ENCODE measurements at regions not wholly inside any gene's neighbourhood (a gene's known extent, or its start where the extent isn't known, plus 50 kb on each side); places are given as distances from the start of the nearest gene placed in this dataset.

DNA sequence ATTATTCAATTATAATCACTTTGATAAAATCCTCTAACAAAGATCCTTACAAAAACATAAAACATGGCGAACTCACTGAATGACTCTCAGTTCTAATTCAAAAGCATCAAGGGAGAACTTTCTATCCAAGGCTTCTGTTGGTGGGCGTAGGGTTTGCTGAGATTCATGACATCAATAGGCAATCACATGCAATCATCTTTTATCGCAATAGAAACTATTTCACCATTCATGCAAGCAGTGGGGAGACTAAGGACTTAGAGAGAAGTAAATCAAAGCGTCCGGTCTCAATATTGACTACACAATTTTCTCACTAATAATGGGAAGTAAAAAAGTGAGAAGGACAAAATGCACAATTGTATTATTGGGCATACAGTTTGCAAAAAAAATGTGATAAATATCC, 168.7 kb downstream of the SCG2 start:
- Histone ChIP-seq H3K4me3 (ENCODE audit: low read length) (no peak overlapping the region), H3K27ac (ENCODE audit: low read depth in 1 of 2, low read length in 2 of 2) (no peak overlapping the region), H3K27me3 (ENCODE audit: control insufficient read depth in 1 of 2, insufficient read depth in 2 of 2, low read length in 2 of 2) (no peaks in the 10 kb centered on the region), H3K9me3 (ENCODE audit: control insufficient read depth in 1 of 2, insufficient read depth in 1 of 2, low read length in 2 of 2) (no peaks in the 10 kb centered on the region), H3K36me3 (ENCODE audit: insufficient read depth, low read length) (no peaks in the 10 kb centered on the region), H3K4me1 (ENCODE audit: insufficient read depth, low read length) (no peaks in the 10 kb centered on the region)
- no peak overlapping the region for H3K4me3 Mint-ChIP-seq
- intact Hi-C loops (cut with DNase I, micrococcal nuclease) = no loop called here
- DNase-seq (no peak), ATAC-seq (ENCODE audit: poor library complexity) (no peak)
- ChIA-PET CTCF (no interaction called here), POLR2A (no interaction called here)
- TF ChIP-seq, protein P1, sequence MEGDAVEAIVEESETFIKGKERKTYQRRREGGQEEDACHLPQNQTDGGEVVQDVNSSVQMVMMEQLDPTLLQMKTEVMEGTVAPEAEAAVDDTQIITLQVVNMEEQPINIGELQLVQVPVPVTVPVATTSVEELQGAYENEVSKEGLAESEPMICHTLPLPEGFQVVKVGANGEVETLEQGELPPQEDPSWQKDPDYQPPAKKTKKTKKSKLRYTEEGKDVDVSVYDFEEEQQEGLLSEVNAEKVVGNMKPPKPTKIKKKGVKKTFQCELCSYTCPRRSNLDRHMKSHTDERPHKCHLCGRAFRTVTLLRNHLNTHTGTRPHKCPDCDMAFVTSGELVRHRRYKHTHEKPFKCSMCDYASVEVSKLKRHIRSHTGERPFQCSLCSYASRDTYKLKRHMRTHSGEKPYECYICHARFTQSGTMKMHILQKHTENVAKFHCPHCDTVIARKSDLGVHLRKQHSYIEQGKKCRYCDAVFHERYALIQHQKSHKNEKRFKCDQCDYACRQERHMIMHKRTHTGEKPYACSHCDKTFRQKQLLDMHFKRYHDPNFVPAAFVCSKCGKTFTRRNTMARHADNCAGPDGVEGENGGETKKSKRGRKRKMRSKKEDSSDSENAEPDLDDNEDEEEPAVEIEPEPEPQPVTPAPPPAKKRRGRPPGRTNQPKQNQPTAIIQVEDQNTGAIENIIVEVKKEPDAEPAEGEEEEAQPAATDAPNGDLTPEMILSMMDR (IDR thresholded peaks at IDR 0.05) = no peak
- no peaks in the 10 kb centered on the region for H3K27me3 Mint-ChIP-seq
- H3K27ac Mint-ChIP-seq = no peak overlapping the region
- peaks cover 5% of the 10 kb centered on the region for H3K9me3 Mint-ChIP-seq
- no peaks in the 10 kb centered on the region for H3K4me1 Mint-ChIP-seq (ENCODE audit: low read depth)
- no peaks in the 10 kb centered on the region for H3K36me3 Mint-ChIP-seq (ENCODE audit: low read depth)

DNA sequence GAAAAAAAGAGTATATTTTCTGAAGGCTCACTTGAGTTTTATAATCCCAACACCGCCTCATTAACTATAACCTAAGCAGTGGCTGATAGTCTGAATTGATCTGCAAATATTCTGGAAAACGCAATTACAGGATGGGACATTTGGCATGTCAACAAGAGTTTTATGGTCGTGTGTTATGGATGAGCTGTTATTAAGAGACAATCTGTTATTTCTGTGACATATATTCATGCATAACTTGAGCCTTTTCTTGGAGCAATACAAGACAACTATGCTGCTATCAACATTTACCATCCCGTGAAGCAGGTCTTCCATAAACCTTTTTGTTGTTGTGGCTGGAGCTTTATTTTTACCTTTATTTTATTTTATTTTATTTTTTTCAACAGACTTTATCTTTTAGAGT, 164.4 kb downstream of the SCG2 start:
- no peaks in the 10 kb centered on the region for H3K36me3 Mint-ChIP-seq (ENCODE audit: low read depth)
- DNase-seq (no peak), ATAC-seq (ENCODE audit: poor library complexity) (no peak)
- POLR2A ChIA-PET = no interaction called here
- Histone ChIP-seq H3K36me3 (ENCODE audit: insufficient read depth, low read length) (no peaks in the 10 kb centered on the region), H3K27me3 (ENCODE audit: control insufficient read depth in 1 of 2, insufficient read depth in 2 of 2, low read length in 2 of 2) (no peaks in the 10 kb centered on the region), H3K9me3 (ENCODE audit: control insufficient read depth in 1 of 2, insufficient read depth in 1 of 2, low read length in 2 of 2) (no peaks in the 10 kb centered on the region), H3K4me1 (ENCODE audit: insufficient read depth, low read length) (no peaks in the 10 kb centered on the region), H3K4me3 (ENCODE audit: low read length) (no peak overlapping the region), H3K27ac (ENCODE audit: low read depth in 1 of 2, low read length in 2 of 2) (no peak overlapping the region)
- H3K4me1 Mint-ChIP-seq (ENCODE audit: low read depth) = no peaks in the 10 kb centered on the region
- H3K4me3 Mint-ChIP-seq = no peak overlapping the region
- TF ChIP-seq, protein P1 (IDR thresholded peaks at IDR 0.05) = no peak
- H3K27me3 Mint-ChIP-seq = no peaks in the 10 kb centered on the region
- intact Hi-C loops (cut with DNase I, micrococcal nuclease) = no loop called here
- H3K9me3 Mint-ChIP-seq = peaks cover 5% of the 10 kb centered on the region
- H3K27ac Mint-ChIP-seq = no peak overlapping the region
- CTCF ChIA-PET = interaction anchor here (0.7 kb wide), 1 partner anchor 74 kb away, joined by 3 read pairs; no protein-coding TSS in a partner anchor

DNA sequence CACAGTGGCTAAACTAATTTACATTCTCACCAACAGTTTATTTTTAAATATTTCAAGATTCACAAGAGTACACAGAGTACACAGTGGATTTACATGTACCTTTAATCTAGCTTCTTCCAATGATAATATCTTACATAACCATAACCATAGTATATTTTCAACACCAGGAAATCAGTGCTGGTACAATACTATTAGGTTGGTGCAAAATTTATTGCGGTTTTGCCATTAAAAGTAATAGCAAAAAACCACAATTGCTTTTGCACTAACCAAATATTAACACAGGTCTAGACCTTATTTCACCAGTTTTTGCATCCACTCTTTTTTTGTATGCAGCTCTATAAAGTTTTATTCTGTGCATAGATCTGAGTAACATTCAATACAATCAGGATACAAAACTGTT, 163.0 kb downstream of the SCG2 start:
- TF ChIP-seq, protein P1 (IDR thresholded peaks at IDR 0.05) = no peak
- no peak for DNase-seq
- no peaks in the 10 kb centered on the region for H3K9me3 ChIP-seq (ENCODE audit: control insufficient read depth in 1 of 2, insufficient read depth in 1 of 2, low read length in 2 of 2)
- no peak overlapping the region for H3K27ac ChIP-seq (ENCODE audit: low read depth in 1 of 2, low read length in 2 of 2)
- intact Hi-C loops (cut with DNase I, micrococcal nuclease) = no loop called here
- H3K4me1 ChIP-seq (ENCODE audit: insufficient read depth, low read length) = no peaks in the 10 kb centered on the region
- POLR2A ChIA-PET = no interaction called here
- Mint-ChIP-seq H3K36me3 (ENCODE audit: low read depth) (no peaks in the 10 kb centered on the region), H3K27ac (no peak overlapping the region), H3K4me1 (ENCODE audit: low read depth) (no peaks in the 10 kb centered on the region), H3K27me3 (no peaks in the 10 kb centered on the region), H3K4me3 (no peak overlapping the region), H3K9me3 (peaks cover 8% of the 10 kb centered on the region)
- H3K27me3 ChIP-seq (ENCODE audit: control insufficient read depth in 1 of 2, insufficient read depth in 2 of 2, low read length in 2 of 2) = no peaks in the 10 kb centered on the region
- H3K4me3 ChIP-seq (ENCODE audit: low read length) = no peak overlapping the region
- H3K36me3 ChIP-seq (ENCODE audit: insufficient read depth, low read length) = no peaks in the 10 kb centered on the region
- CTCF ChIA-PET = no interaction called here
- ATAC-seq (ENCODE audit: poor library complexity) = no peak

Measured in CD4-positive, alpha-beta T cell (primary cell).